GM12878 (cell line): ENCODE measurements at regions not wholly inside any gene's neighbourhood (a gene's known extent, or its start where the extent isn't known, plus 50 kb on each side); places are given as distances from the start of the nearest gene placed in this dataset.

Experiments used
- ATAC-seq: fragments of 200-7000 bp; cut with Tn5 transposase; 3 replicates; pipeline ENCODE4 v1.9.1; 2020; ENCODE audit warnings: mild to moderate bottlenecking, moderate library complexity
- BruUV-seq: library from RNA; stranded (reverse); fragments of 400-500 nt; replicated peaks from 2 replicates; lab custom pipeline; 2021; lab: Mats Ljungman, UMichigan
- CTCF ChIA-PET: fragments of 300-600 bp; sonication (Branson Sonifier 250); formaldehyde crosslinking; extraction: SDS; loops from one replicate; lab custom pipeline; 2021; ENCODE audit warnings: inconsistent platforms; lab: Yijun Ruan, JAX
- POLR2A ChIA-PET: fragments of 350-600 bp; formaldehyde crosslinking; extraction: SDS; loops from one replicate; lab custom pipeline; 2021; ENCODE audit warnings: inconsistent platforms; lab: Charles Lee
- RAD21 ChIA-PET: fragments of 300-600 bp; sonication (Branson Sonifier 250); formaldehyde crosslinking; loops from one replicate; lab custom pipeline; 2023; ENCODE audit warnings: antibody characterized with exemption; ENCODE audit not compliant: unreplicated experiment; lab: Charles Lee
- SMC1A ChIA-PET: fragments of 300-600 bp; sonication (Branson Sonifier 250); formaldehyde crosslinking; loops from one replicate; lab custom pipeline; 2023; ENCODE audit not compliant: unreplicated experiment, uncharacterized antibody; lab: Charles Lee
- DNase-seq: peaks from one replicate; pipeline ENCODE4 v3.0.0-alpha.2; 2011; ENCODE audit warnings: low read depth, low spot score
- FAIRE-seq: peaks from 3 replicates; lab custom pipeline; 2011; peaks lifted over from hg19 to GRCh38; lab: Jason Lieb, UNC
- H2AFZ ChIP-seq: 2 replicates; pipeline ENCODE4 v1.6.0; 2011; ENCODE audit warnings: low read depth, low read length, control low read depth; ENCODE audit not compliant: control insufficient read depth
- H3K27ac ChIP-seq: 2 replicates; pipeline ENCODE4 v1.5.1; 2011; ENCODE audit warnings: control low read depth; ENCODE audit not compliant: control insufficient read depth, insufficient read depth
- H3K27me3 ChIP-seq, 2 experiments: replicated peaks in 1 of 2; 2 replicates each; pipeline versions ENCODE4 v1.6.0 to v1.6.1; 2011; ENCODE audit warnings: low read length in 1 of 2; ENCODE audit not compliant: control insufficient read depth in 2 of 2, insufficient read depth in 2 of 2
- H3K36me3 ChIP-seq, 2 experiments: 2 replicates each; pipeline ENCODE4 v1.5.1; 2011; ENCODE audit warnings: low read length in 1 of 2; ENCODE audit not compliant: control insufficient read depth in 2 of 2, insufficient read depth in 2 of 2
- H3K4me1 ChIP-seq: 2 replicates; pipeline ENCODE4 v1.6.1; 2011; ENCODE audit warnings: mild to moderate bottlenecking, low read length, moderate library complexity, mixed read lengths; ENCODE audit not compliant: control insufficient read depth, insufficient read depth
- H3K4me2 ChIP-seq: 2 replicates; pipeline ENCODE4 v1.6.0; 2011; ENCODE audit warnings: control low read depth; ENCODE audit not compliant: control insufficient read depth, insufficient read depth
- H3K4me3 ChIP-seq: fragments of 200-600 bp; sonication (generic); 2 replicates; pipeline ENCODE4 v1.5.1; 2016
- H3K79me2 ChIP-seq: 2 replicates; pipeline ENCODE4 v1.6.0; 2011; ENCODE audit warnings: low read length; ENCODE audit not compliant: control insufficient read depth, insufficient read depth
- H3K9ac ChIP-seq: 2 replicates; pipeline ENCODE4 v1.8.0; 2011; ENCODE audit warnings: low read length, control low read depth, mixed read lengths; ENCODE audit not compliant: control insufficient read depth, insufficient read depth
- H3K9me3 ChIP-seq: replicated peaks from 3 replicates; pipeline ENCODE4 v1.5.1; 2011; ENCODE audit warnings: mild to moderate bottlenecking, low read length; ENCODE audit not compliant: control insufficient read depth, insufficient read depth
- H4K20me1 ChIP-seq: 2 replicates; pipeline ENCODE4 v1.6.0; 2011; ENCODE audit not compliant: control insufficient read depth, insufficient read depth
- ATF7 ChIP-seq: fragments of 450-650 bp; IDR thresholded peaks from 2 replicates; pipeline ENCODE4 v1.6.1; 2016; ENCODE audit warnings: low read depth, mild to moderate bottlenecking
- CEBPB ChIP-seq, 2 experiments: fragments of 150-350 bp in 1 of 2; IDR thresholded peaks; 2 replicates each; pipeline ENCODE4 v1.6.1; 2012 to 2014; ENCODE audit warnings: low read depth in 2 of 2, low read length in 2 of 2, borderline replicate concordance in 1 of 2, inconsistent platforms in 1 of 2
- CUX1 ChIP-seq: IDR thresholded peaks from 2 replicates; pipeline ENCODE4 v1.6.1; 2012; ENCODE audit warnings: improper control_type of control experiment, low read depth, low read length; ENCODE audit not compliant: insufficient replicate concordance
- ESRRA ChIP-seq: IDR thresholded peaks from 2 replicates; pipeline ENCODE4 v1.6.1; 2012; ENCODE audit warnings: mild to moderate bottlenecking, low read length, improper control_type of control experiment
- NBN ChIP-seq: fragments of 450-650 bp; IDR thresholded peaks from 2 replicates; pipeline ENCODE4 v1.6.1; 2016
- NR2C2 ChIP-seq: IDR thresholded peaks from 2 replicates; pipeline ENCODE4 v1.6.1; 2011; ENCODE audit warnings: borderline replicate concordance, low read depth; ENCODE audit not compliant: control insufficient read depth, insufficient read length
- POU2F2 ChIP-seq: IDR thresholded peaks from 3 replicates; pipeline ENCODE4 v1.6.1; 2011; ENCODE audit warnings: low read depth, mild to moderate bottlenecking, low read length, borderline replicate concordance
- RCOR1 ChIP-seq: conservative IDR thresholded peaks from 2 replicates; pipeline ENCODE4 v1.6.1; 2012; ENCODE audit warnings: low read depth, low read length, improper control_type of control experiment
- RUNX3 ChIP-seq: IDR thresholded peaks from 2 replicates; pipeline ENCODE4 v1.6.1; 2012; ENCODE audit warnings: low read length, inconsistent platforms
- STAT3 ChIP-seq: IDR thresholded peaks from 2 replicates; pipeline ENCODE4 v1.6.1; 2011; ENCODE audit warnings: low read depth, low read length, improper control_type of control experiment
- TBL1XR1 ChIP-seq: IDR thresholded peaks from 2 replicates; pipeline ENCODE4 v1.6.1; 2012; ENCODE audit warnings: low read depth, low read length, improper control_type of control experiment
- TCF12 ChIP-seq: IDR thresholded peaks from 2 replicates; pipeline ENCODE4 v1.6.1; 2011; ENCODE audit warnings: low read depth, mild to moderate bottlenecking, low read length
- ZNF207 ChIP-seq: fragments of 450-650 bp; IDR thresholded peaks from 2 replicates; pipeline ENCODE4 v1.6.1; 2014; ENCODE audit warnings: antibody characterized with exemption, mild to moderate bottlenecking, borderline replicate concordance
- WGBS: methylation state at CpG from one replicate; pipeline ENCODE4 v1.1.6; 2016; ENCODE audit warnings: low lambda C conversion rate; ENCODE audit not compliant: insufficient replicate concordance, insufficient coverage; ENCODE audit errors: missing lambda C conversion rate; 5-methylcytosine and 5-hydroxymethylcytosine counted together
- in situ Hi-C: fragments of 300-500 bp; cut with MboI; formaldehyde crosslinking; loops from 9 replicates; pipeline ENCODE4 v1.14.3; 2018; ENCODE audit warnings: mixed read lengths
- intact Hi-C: fragments of 100-400 bp; cut with micrococcal nuclease; formaldehyde crosslinking; loops from one replicate; pipeline ENCODE4 v1.14.2; 2022; ENCODE audit not compliant: unreplicated experiment
- TF ChIP-seq, protein P1 (sequence below): fragments of 450-650 bp; IDR thresholded peaks from 2 replicates; pipeline ENCODE4 v1.6.1; 2018; ENCODE audit warnings: borderline replicate concordance, mild to moderate bottlenecking; ENCODE audit not compliant: partially characterized antibody
- TF ChIP-seq, protein P2 (sequence below): fragments of 450-650 bp; IDR thresholded peaks from 2 replicates; pipeline ENCODE4 v1.6.1; 2016; ENCODE audit warnings: mild to moderate bottlenecking, moderate library complexity, borderline replicate concordance

DNA sequence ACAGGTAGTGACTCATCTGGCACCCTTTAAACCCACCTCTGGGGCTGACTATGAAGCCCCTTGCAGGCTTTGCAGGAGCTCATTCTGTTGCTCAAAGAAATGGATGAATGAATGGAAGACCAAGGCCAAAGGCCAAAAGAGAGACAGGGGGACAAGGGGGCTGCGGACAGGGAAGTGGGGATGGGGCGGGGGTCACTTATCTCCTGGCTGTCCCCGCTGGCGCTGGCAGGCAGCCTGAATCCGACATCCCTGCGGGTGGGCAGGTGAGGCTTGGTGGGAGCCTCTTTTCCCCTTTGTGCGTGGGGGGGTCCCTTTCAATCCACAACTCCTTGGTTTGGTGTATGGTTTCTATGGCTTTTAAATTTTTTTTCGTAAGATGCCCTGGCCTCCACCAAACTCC is 239.6 kb upstream of the C1orf174 start:
- 21% methylated on average over 6 of the region's 8 CpGs for WGBS
- BruUV-seq, result no TSS peak
- Histone ChIP-seq H3K4me1 (no peaks in the 10 kb centered on the region), H2AFZ (no peak overlapping the region), H3K4me3 (no peak overlapping the region), H3K27ac (no peak overlapping the region), H3K4me2 (no peak overlapping the region), H4K20me1 (no peaks in the 10 kb centered on the region), H3K9ac (no peak overlapping the region), H3K27me3 (no peaks in the 10 kb centered on the region), H3K36me3 (no peaks in the 10 kb centered on the region), H3K9me3 (no peaks in the 10 kb centered on the region; the same call in 2 of the 3 replicates), H3K79me2 (no peaks in the 10 kb centered on the region)
- in situ Hi-C loops (no loop called here), intact Hi-C loops (no loop called here)
- SMC1A ChIA-PET, result no interaction called here
- ATAC-seq, result no peak
- POLR2A ChIA-PET, result no interaction called here
- FAIRE-seq, result no peak
- DNase-seq, result no peak
- CTCF ChIA-PET, result no interaction called here
- RAD21 ChIA-PET, result no interaction called here
- TF ChIP-seq RCOR1 (no peak), ATF7 (no peak), RUNX3 (no peak), TCF12 (no peak), NBN (no peak), CEBPB (IDR thresholded peaks at IDR 0.05; ENCODE audit: borderline replicate concordance in 1 of 2, low read depth in 2 of 2, low read length in 2 of 2) (no peak), ZNF207 (no peak), NR2C2 (no peak), POU2F2 (no peak), TBL1XR1 (no peak), CUX1 (no peak), ESRRA (no peak), STAT3 (no peak)
- TF ChIP-seq, protein P1, sequence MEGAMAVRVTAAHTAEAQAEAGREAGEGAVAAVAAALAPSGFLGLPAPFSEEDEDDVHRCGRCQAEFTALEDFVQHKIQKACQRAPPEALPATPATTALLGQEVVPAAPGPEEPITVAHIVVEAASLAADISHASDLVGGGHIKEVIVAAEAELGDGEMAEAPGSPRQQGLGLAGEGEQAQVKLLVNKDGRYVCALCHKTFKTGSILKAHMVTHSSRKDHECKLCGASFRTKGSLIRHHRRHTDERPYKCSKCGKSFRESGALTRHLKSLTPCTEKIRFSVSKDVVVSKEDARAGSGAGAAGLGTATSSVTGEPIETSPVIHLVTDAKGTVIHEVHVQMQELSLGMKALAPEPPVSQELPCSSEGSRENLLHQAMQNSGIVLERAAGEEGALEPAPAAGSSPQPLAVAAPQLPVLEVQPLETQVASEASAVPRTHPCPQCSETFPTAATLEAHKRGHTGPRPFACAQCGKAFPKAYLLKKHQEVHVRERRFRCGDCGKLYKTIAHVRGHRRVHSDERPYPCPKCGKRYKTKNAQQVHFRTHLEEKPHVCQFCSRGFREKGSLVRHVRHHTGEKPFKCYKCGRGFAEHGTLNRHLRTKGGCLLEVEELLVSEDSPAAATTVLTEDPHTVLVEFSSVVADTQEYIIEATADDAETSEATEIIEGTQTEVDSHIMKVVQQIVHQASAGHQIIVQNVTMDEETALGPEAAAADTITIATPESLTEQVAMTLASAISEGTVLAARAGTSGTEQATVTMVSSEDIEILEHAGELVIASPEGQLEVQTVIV, result no peak
- TF ChIP-seq, protein P2, sequence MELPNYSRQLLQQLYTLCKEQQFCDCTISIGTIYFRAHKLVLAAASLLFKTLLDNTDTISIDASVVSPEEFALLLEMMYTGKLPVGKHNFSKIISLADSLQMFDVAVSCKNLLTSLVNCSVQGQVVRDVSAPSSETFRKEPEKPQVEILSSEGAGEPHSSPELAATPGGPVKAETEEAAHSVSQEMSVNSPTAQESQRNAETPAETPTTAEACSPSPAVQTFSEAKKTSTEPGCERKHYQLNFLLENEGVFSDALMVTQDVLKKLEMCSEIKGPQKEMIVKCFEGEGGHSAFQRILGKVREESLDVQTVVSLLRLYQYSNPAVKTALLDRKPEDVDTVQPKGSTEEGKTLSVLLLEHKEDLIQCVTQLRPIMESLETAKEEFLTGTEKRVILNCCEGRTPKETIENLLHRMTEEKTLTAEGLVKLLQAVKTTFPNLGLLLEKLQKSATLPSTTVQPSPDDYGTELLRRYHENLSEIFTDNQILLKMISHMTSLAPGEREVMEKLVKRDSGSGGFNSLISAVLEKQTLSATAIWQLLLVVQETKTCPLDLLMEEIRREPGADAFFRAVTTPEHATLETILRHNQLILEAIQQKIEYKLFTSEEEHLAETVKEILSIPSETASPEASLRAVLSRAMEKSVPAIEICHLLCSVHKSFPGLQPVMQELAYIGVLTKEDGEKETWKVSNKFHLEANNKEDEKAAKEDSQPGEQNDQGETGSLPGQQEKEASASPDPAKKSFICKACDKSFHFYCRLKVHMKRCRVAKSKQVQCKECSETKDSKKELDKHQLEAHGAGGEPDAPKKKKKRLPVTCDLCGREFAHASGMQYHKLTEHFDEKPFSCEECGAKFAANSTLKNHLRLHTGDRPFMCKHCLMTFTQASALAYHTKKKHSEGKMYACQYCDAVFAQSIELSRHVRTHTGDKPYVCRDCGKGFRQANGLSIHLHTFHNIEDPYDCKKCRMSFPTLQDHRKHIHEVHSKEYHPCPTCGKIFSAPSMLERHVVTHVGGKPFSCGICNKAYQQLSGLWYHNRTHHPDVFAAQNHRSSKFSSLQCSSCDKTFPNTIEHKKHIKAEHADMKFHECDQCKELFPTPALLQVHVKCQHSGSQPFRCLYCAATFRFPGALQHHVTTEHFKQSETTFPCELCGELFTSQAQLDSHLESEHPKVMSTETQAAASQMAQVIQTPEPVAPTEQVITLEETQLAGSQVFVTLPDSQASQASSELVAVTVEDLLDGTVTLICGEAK, result no peak
